Liver (tissue), 3 donors: ENCODE measurements at regions not wholly inside any gene's neighbourhood (a gene's known extent, or its start where the extent isn't known, plus 50 kb on each side); places are given as distances from the start of the nearest gene placed in this dataset.

ENCODE experiments used
- EGR1 ChIP-seq, 2 donors: IDR thresholded peaks; 2 replicates each; pipeline ENCODE4 v1.6.1; 2016 to 2018; ENCODE audit warnings: antibody characterized with exemption in 2 of 2, low read depth in 2 of 2
- JUND ChIP-seq, 2 donors: IDR thresholded peaks; 2 replicates each; pipeline ENCODE4 v1.6.1; 2016; ENCODE audit warnings: antibody characterized with exemption in 2 of 2
- RAD21 ChIP-seq, 2 donors: IDR thresholded peaks; 2 replicates each; pipeline ENCODE4 v1.6.1; 2016; ENCODE audit warnings: antibody characterized with exemption in 2 of 2, mild to moderate bottlenecking in 2 of 2
- RXRA ChIP-seq, 2 donors: IDR thresholded peaks; 2 replicates each; pipeline ENCODE4 v1.6.1; 2017 to 2018; ENCODE audit warnings: antibody characterized with exemption in 2 of 2, mild to moderate bottlenecking in 1 of 2
- SP1 ChIP-seq: IDR thresholded peaks from 2 replicates; pipeline ENCODE4 v1.6.1; 2018; ENCODE audit warnings: antibody characterized with exemption, mild to moderate bottlenecking
- TAF1 ChIP-seq: conservative IDR thresholded peaks from 2 replicates; pipeline ENCODE4 v1.6.1; 2016; ENCODE audit warnings: antibody characterized with exemption, mild to moderate bottlenecking
- YY1 ChIP-seq: IDR thresholded peaks from 2 replicates; pipeline ENCODE4 v1.6.1; 2016; ENCODE audit warnings: antibody characterized with exemption, mild to moderate bottlenecking
- TF ChIP-seq, protein P1 (sequence below): fragments of 150-350 bp; IDR thresholded peaks from 2 replicates; pipeline ENCODE4 v1.5.1; 2017; ENCODE audit warnings: improper control_type of control experiment, low read depth, low read length; ENCODE audit not compliant: missing input control
- TF ChIP-seq, protein P2 (sequence below): IDR thresholded peaks from 2 replicates; pipeline ENCODE4 v1.6.1; 2016; ENCODE audit warnings: antibody characterized with exemption
- TF ChIP-seq, protein P3 (sequence below): IDR thresholded peaks from 2 replicates; pipeline ENCODE4 v1.6.1; 2016; ENCODE audit warnings: antibody characterized with exemption
- donor health status: healthy.
- donor health status: healthy.

DNA sequence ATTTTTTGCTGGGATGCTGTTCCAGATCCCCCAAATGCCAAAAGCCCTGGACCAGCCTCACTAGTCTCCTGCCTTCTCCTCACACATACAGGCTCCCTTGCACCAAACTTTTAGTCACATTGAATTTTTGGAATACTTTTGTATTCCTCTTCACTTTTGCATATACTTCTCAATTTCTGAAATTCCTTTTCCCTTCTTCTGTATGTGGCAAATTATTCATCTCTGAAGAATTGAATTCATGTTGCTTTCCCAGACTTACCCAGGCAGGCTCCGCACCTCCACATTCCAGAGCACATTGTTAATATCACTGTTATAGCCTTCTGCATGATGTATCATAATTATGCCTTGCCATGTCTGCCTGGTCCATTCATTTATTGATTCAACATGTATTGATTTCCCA lies 255.3 kb upstream of the POU3F2 start:
- TF ChIP-seq JUND (IDR thresholded peaks at IDR 0.05): no peak
- TF ChIP-seq RAD21 (IDR thresholded peaks at IDR 0.05): no peak
- TF ChIP-seq, protein P1, sequence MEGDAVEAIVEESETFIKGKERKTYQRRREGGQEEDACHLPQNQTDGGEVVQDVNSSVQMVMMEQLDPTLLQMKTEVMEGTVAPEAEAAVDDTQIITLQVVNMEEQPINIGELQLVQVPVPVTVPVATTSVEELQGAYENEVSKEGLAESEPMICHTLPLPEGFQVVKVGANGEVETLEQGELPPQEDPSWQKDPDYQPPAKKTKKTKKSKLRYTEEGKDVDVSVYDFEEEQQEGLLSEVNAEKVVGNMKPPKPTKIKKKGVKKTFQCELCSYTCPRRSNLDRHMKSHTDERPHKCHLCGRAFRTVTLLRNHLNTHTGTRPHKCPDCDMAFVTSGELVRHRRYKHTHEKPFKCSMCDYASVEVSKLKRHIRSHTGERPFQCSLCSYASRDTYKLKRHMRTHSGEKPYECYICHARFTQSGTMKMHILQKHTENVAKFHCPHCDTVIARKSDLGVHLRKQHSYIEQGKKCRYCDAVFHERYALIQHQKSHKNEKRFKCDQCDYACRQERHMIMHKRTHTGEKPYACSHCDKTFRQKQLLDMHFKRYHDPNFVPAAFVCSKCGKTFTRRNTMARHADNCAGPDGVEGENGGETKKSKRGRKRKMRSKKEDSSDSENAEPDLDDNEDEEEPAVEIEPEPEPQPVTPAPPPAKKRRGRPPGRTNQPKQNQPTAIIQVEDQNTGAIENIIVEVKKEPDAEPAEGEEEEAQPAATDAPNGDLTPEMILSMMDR: no peak
- no peak for TF ChIP-seq TAF1
- TF ChIP-seq EGR1 (IDR thresholded peaks at IDR 0.05; ENCODE audit: low read depth in 2 of 2): no peak
- TF ChIP-seq, protein P2, sequence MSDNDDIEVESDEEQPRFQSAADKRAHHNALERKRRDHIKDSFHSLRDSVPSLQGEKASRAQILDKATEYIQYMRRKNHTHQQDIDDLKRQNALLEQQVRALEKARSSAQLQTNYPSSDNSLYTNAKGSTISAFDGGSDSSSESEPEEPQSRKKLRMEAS: no peak
- no peak for TF ChIP-seq YY1
- TF ChIP-seq, protein P3, sequence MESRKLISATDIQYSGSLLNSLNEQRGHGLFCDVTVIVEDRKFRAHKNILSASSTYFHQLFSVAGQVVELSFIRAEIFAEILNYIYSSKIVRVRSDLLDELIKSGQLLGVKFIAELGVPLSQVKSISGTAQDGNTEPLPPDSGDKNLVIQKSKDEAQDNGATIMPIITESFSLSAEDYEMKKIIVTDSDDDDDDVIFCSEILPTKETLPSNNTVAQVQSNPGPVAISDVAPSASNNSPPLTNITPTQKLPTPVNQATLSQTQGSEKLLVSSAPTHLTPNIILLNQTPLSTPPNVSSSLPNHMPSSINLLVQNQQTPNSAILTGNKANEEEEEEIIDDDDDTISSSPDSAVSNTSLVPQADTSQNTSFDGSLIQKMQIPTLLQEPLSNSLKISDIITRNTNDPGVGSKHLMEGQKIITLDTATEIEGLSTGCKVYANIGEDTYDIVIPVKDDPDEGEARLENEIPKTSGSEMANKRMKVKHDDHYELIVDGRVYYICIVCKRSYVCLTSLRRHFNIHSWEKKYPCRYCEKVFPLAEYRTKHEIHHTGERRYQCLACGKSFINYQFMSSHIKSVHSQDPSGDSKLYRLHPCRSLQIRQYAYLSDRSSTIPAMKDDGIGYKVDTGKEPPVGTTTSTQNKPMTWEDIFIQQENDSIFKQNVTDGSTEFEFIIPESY: no peak
- no peak for TF ChIP-seq SP1
- no peak for TF ChIP-seq RXRA (IDR thresholded peaks at IDR 0.05)
